22Rv1 (cell line): ENCODE measurements at regions not wholly inside any gene's neighbourhood (a gene's known extent, or its start where the extent isn't known, plus 50 kb on each side); places are given as distances from the start of the nearest gene placed in this dataset.

ENCODE experiments used
- H3K27ac ChIP-seq: fragments of 450-650 bp; 2 replicates; pipeline ENCODE4 v1.5.1; 2017
- CTCF ChIP-seq: fragments of 450-650 bp; IDR thresholded peaks from 2 replicates; pipeline ENCODE4 v1.5.1; 2017; ENCODE audit warnings: mild to moderate bottlenecking
- ZFX ChIP-seq: fragments of 450-650 bp; IDR thresholded peaks from 2 replicates; pipeline ENCODE4 v1.6.1; 2017; ENCODE audit warnings: antibody characterized with exemption, borderline replicate concordance

- no peak overlapping the region for H3K27ac ChIP-seq
- TF ChIP-seq ZFX (no peak), CTCF (no peak)
Observed at GRCh38 chr4:54542540-54543041, 115.2 kb upstream of the KIT start.

GRCh38 chr4:54543088-54543795 is 114.5 kb upstream of the KIT start:
- TF ChIP-seq CTCF = no peak
- no peak for TF ChIP-seq ZFX
- no peak overlapping the region for H3K27ac ChIP-seq

- H3K27ac ChIP-seq = no peak overlapping the region
- no peak for TF ChIP-seq ZFX
- no peak for TF ChIP-seq CTCF
Observed at GRCh38 chr4:54545663-54546424, 111.9 kb upstream of the KIT start.

GRCh38 chr4:54547299-54548097 is 110.3 kb upstream of the KIT start:
- no peak overlapping the region for H3K27ac ChIP-seq
- TF ChIP-seq CTCF (no peak), ZFX (no peak)

- TF ChIP-seq CTCF = no peak
- TF ChIP-seq ZFX = no peak
- no peak overlapping the region for H3K27ac ChIP-seq
Observed at GRCh38 chr4:54548098-54548620, 109.6 kb upstream of the KIT start.

- no peak for TF ChIP-seq CTCF
- TF ChIP-seq ZFX = no peak
- H3K27ac ChIP-seq = no peak overlapping the region
Observed at GRCh38 chr4:54548831-54549460, 108.8 kb upstream of the KIT start.
